ENCODE measurements at regions not wholly inside any gene's neighbourhood (a gene's known extent, or its start where the extent isn't known, plus 50 kb on each side); places are given as distances from the start of the nearest gene placed in this dataset.

- DNase-seq (ENCODE audit: low read depth in 2 of 2), result no peak
Measured at GRCh38 chr6:126529637-126530362, 189.9 kb downstream of the CENPW start.

DNA sequence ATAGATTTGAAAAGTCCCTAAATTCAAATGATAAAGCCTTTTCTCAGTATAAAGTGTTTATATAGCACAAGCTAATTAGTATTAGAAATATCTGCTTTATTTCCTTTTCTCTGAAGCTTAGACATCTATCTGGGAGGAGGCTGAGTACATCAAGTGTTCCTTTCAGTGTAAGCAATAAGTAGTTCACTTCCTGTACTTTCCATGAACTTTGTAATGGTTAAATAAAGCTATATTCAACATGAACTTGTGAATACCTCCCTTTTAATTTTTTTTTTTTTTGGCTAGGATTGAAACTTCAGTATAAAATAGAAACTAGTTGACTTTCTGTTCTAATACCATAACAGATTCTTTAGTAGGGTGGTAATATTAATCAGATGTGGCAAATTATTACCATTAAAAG is 190.9 kb downstream of the CENPW start:
- no peak for DNase-seq (ENCODE audit: low read depth in 2 of 2)

GRCh38 chr6:126531286-126531685 is 191.4 kb downstream of the CENPW start:
- DNase-seq (ENCODE audit: low read depth in 2 of 2), result no peak

- DNase-seq (ENCODE audit: low read depth in 2 of 2), result no peak
Measured at GRCh38 chr6:126531840-126532239, 191.9 kb downstream of the CENPW start.

- DNase-seq (ENCODE audit: low read depth in 2 of 2), result no peak
Measured at GRCh38 chr6:126534401-126534800, 194.5 kb downstream of the CENPW start.

GRCh38 chr6:126535138-126535537 is 195.2 kb downstream of the CENPW start:
- DNase-seq (ENCODE audit: low read depth in 2 of 2), result no peak

GRCh38 chr6:126535595-126535994 is 195.7 kb downstream of the CENPW start:
- DNase-seq (ENCODE audit: low read depth in 2 of 2), result no peak

DNA sequence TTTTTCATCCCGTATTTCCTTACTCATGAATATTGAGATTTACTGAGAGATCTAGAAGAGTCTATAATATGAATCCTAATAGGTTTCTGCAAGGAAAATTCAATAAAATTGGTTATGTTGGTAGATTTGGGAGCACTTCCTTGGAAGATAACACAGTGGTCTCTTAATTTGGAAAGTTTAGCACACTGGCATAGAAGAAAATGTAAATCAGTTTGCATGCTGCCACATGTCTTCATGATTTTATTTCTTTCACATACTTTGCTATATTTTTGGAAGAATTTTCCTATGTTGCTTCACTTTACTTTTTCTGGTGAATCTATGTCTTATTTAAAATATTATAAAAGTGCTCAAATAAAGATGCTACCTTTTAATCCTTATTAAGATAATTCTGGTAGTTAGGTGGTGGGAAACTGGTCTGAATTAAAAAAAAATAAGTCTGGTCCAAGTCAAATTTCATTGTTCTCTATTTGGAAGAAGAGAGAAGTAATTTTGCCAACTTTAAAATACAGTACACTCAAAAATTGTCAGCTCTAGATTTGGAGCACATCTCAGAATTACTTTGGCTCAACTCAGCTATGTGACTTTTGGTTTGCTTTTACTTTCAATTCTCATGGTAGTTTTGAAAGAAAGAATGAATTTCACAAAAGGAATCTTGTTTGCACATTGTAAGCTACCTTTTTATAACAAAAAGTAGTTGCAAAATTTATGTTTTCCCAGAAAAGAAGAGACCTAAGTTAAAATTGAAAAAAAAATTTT is 197.3 kb downstream of the CENPW start:
- DNase-seq (ENCODE audit: low read depth in 2 of 2), result no peak

- no peak for DNase-seq (ENCODE audit: low read depth in 2 of 2)
Measured at GRCh38 chr6:126539022-126539421, 199.1 kb downstream of the CENPW start.

DNA sequence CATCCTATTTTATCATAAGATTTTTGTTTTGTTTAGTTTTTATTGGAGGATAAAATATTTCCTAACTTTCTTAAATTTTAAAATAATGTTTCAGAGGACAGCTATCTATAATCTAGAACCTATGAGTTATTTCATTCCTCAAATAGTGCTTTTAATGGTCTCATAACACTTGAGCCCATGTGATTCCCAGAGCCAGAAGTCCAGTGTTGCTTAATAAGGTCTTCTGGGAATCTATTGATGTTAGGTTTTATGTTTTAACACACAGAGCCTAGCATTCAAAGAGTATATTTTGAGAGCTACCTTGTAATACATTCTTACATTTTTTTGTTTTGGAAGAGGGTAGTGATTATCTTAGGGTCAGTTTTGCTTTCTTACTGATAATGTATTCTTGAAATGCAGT is 200.2 kb downstream of the CENPW start:
- DNase-seq (ENCODE audit: low read depth in 2 of 2), result no peak

DNA sequence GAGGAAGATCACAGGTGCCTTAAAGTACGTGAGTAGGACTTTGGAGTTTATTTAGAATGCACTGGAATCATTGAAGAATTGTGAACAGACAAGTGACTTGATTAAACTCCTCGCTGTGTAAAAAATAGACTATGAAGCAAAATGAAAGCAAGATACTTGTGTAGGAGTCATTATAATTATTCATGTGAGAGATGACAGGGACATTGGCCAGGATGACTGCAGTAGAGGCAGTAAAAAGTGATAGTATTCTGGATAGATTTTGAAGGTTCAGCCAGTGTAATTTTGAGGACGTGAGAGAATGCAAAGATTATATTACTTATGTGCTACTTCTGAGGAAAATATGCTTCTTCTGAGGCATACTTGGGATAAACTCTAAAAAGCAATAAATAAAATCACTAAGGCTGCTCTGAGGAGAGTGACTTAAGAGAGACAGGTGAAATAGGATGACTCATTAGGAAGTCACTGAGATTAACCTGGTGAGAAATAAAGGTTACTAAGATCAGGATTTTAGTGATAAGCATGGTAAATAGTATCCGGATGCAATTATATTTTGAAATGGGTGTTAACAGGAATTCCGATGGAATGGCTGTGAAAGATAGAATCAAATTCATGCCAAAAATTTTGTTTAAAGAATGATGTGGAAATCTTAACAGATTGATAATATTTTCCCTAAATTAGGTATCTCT is 202.0 kb downstream of the CENPW start:
- no peak for DNase-seq (ENCODE audit: low read depth in 2 of 2)

GRCh38 chr6:126546541-126547120 is 206.7 kb downstream of the CENPW start:
- DNase-seq (ENCODE audit: low read depth in 2 of 2), result no peak

GRCh38 chr6:126548300-126548699 is 208.4 kb downstream of the CENPW start:
- no peak for DNase-seq (ENCODE audit: low read depth in 2 of 2)

DNA sequence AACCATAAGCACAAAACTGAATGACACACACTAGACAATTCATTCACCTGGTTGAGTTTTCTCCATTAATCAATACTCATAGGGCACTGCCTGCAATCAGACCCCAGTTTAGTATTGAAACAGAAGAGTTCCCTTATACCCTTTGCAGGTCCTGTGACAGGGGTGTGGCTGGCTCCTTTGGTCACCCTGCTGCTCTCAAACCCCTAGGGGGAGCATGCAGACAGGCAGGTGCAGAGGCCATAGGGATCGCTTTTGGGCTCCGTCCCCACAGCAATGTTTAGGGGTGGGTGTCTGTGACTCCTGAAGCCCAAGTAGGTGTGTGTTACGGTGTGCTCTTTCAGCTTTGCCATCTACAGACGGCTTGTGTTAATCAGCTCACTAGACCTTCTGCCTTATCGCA is 210.4 kb downstream of the CENPW start:
- no peak for DNase-seq (ENCODE audit: low read depth in 2 of 2)

- no peak for DNase-seq (ENCODE audit: low read depth in 2 of 2)
Measured at GRCh38 chr6:126551832-126552231, 211.9 kb downstream of the CENPW start.

- no peak for DNase-seq (ENCODE audit: low read depth in 2 of 2)
Measured at GRCh38 chr6:126553854-126554253, 213.9 kb downstream of the CENPW start.

DNA sequence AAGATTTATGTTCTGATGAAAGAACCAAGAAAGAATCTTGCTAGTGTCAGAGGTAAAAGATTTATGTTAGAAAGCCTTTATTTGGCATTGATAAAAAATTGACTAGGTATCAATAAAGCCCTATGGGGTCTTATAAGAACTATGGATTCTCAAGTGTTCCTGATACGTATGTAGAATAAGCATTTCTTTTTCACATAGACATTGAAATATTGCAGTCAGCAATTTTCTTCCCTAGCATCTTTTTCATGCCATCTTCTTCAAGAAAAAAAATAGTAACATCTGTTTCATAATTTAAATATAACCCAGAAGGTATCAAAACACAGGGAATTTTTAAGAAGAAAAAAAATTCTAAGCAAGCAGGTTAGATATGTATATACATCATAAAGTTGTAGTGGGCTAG is 230.6 kb downstream of the CENPW start:
- DNase-seq (ENCODE audit: low read depth in 2 of 2), result no peak

DNA sequence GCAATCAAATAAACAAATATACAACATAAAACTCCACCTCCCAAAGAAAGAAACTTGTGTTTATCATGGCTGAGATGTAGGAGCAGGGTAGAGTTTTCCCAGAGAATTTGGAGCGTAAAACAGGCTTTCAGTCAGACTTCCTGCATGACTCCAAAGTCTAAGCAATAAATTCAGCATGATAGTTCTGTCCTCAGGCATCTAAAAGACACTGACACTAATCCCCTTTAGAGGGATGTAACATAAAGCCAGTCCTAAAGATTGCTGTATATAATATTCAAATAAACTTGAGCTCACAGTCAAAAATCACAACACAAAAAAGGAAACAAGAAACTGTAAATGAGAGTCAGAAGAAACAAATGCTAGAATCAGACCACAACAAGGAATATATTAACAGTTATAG is 234.4 kb downstream of the CENPW start:
- no peak for DNase-seq (ENCODE audit: low read depth in 2 of 2)

DNA sequence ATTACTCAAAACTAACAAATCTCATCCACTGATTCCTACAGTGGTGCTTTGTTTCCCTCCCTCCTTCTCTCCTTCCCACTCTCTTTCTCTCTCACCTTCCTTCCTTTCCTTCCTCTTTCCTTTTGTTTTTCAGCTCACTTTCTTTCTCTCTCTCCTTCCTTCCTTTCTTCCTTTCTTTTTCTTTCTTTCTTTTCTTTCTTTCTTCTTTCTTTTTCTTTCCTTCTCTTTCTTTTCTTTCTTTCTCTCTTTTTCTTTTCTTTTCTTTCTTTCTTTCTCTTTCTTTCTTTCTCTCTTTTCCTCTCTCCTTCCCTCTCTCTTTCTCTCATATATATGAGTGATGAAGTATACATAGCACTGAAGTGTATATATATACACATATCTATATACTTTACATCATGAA is 241.4 kb downstream of the CENPW start:
- DNase-seq (ENCODE audit: low read depth in 2 of 2), result no peak

GRCh38 chr6:126600258-126600916 is 260.5 kb downstream of the CENPW start:
- no peak for DNase-seq (ENCODE audit: low read depth in 2 of 2)

- DNase-seq (ENCODE audit: low read depth in 2 of 2), result no peak
Measured at GRCh38 chr6:126603410-126603809, 263.5 kb downstream of the CENPW start.

DNA sequence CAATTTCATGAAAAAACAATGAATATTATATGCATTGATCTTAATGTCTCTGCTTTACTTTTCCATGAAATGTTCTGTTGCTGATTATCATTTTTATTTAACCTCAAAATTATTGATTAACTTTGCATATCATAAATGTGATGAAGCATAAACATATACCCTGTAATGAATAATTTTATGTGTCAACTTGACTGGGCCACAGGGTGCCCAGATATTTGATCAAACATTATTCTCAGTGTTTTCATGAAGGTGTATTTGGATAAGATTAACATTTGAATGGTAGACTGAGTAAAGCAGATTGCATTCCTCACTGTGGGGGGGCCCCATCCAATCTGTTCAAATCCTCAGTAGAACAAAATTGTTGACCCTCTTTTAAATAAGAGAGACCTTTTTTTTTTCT is 265.2 kb downstream of the CENPW start:
- no peak for DNase-seq (ENCODE audit: low read depth in 2 of 2)
